ENCODE measurements at regions not wholly inside any gene's neighbourhood (a gene's known extent, or its start where the extent isn't known, plus 50 kb on each side); places are given as distances from the start of the nearest gene placed in this dataset.
A peak's percentile ranks its signal among the peaks of the same experiment; 100 is the strongest.

GRCh38 chr15:97909291-97909891 lies 51.1 kb upstream of the ARRDC4 start:
- Histone ChIP-seq H2AFZ (ENCODE audit: low read depth) (peak overlapping the region; percentile 22; the same call in 1 of the 2 replicates), H3K4me3 (IDR thresholded peaks at IDR 0.05; ENCODE audit: insufficient read depth, low read depth, low read length) (no peak overlapping the region), H3K4me2 (no peak overlapping the region), H3K36me3 (ENCODE audit: insufficient read depth) (no peaks in the 10 kb centered on the region), H3K9ac (no peak overlapping the region), H3K79me2 (ENCODE audit: insufficient read depth, low read depth) (no peaks in the 10 kb centered on the region), H4K20me1 (ENCODE audit: insufficient read depth) (no peaks in the 10 kb centered on the region), H3K4me1 (ENCODE audit: low read depth, poor library complexity, severe bottlenecking) (no peaks in the 10 kb centered on the region), H3K27ac (no peak overlapping the region), H3K27me3 (ENCODE audit: insufficient read depth, low read depth) (no peaks in the 10 kb centered on the region)
- peak; percentile 77 for TF ChIP-seq CTCF (conservative IDR thresholded peaks at IDR 0.05; ENCODE audit: low read depth, low read length)

All from KMS-11 (cell line).